HG02884 (cell line): ENCODE measurements at regions not wholly inside any gene's neighbourhood (a gene's known extent, or its start where the extent isn't known, plus 50 kb on each side); places are given as distances from the start of the nearest gene placed in this dataset.

Experiments used
- ATAC-seq: cut with Tn5 transposase; IDR thresholded peaks from one replicate; pipeline ENCODE4 v1.9.1; 2021; ENCODE audit warnings: mild to moderate bottlenecking, moderate library complexity; ENCODE audit not compliant: unreplicated experiment

GRCh38 chr5:120217001-120217400 lies 247.1 kb upstream of the PRR16 start:
- ATAC-seq, result no peak

- no peak for ATAC-seq
These were observed 244.1 kb upstream of the PRR16 start for GRCh38 chr5:120219988-120220387.

- ATAC-seq, result no peak
These were observed 238.6 kb upstream of the PRR16 start for GRCh38 chr5:120225524-120225923.

- ATAC-seq, result no peak
These were observed 235.7 kb upstream of the PRR16 start for GRCh38 chr5:120228262-120229031.

- no peak for ATAC-seq
These were observed 235.1 kb upstream of the PRR16 start for GRCh38 chr5:120229036-120229435.

- no peak for ATAC-seq
These were observed 232.5 kb upstream of the PRR16 start for GRCh38 chr5:120231563-120231962.

- no peak for ATAC-seq
These were observed 227.7 kb upstream of the PRR16 start for GRCh38 chr5:120236360-120236759.

GRCh38 chr5:120239086-120239485 lies 225.0 kb upstream of the PRR16 start:
- ATAC-seq, result no peak

GRCh38 chr5:120240706-120241105 lies 223.4 kb upstream of the PRR16 start:
- no peak for ATAC-seq

GRCh38 chr5:120241400-120241799 lies 222.7 kb upstream of the PRR16 start:
- ATAC-seq, result no peak

- no peak for ATAC-seq
These were observed 212.2 kb upstream of the PRR16 start for GRCh38 chr5:120251898-120252297.

- ATAC-seq, result no peak
These were observed 211.3 kb upstream of the PRR16 start for GRCh38 chr5:120252839-120253238.

- ATAC-seq, result no peak
These were observed 209.7 kb upstream of the PRR16 start for GRCh38 chr5:120254385-120254784.

GRCh38 chr5:120255214-120255613 lies 208.9 kb upstream of the PRR16 start:
- peak; percentile 51 for ATAC-seq

GRCh38 chr5:120256376-120256775 lies 207.7 kb upstream of the PRR16 start:
- ATAC-seq, result no peak

GRCh38 chr5:120257358-120257971 lies 206.6 kb upstream of the PRR16 start:
- ATAC-seq, result no peak

- peak; percentile 53 for ATAC-seq
These were observed 206.0 kb upstream of the PRR16 start for GRCh38 chr5:120258123-120258522.

GRCh38 chr5:120260651-120261050 lies 203.4 kb upstream of the PRR16 start:
- no peak for ATAC-seq

GRCh38 chr5:120270498-120270897 lies 193.6 kb upstream of the PRR16 start:
- ATAC-seq, result no peak

GRCh38 chr5:120293796-120294195 lies 170.3 kb upstream of the PRR16 start:
- no peak for ATAC-seq

GRCh38 chr5:120297616-120298015 lies 166.5 kb upstream of the PRR16 start:
- no peak for ATAC-seq

- no peak for ATAC-seq
These were observed 165.1 kb upstream of the PRR16 start for GRCh38 chr5:120298981-120299380.

- ATAC-seq, result no peak
These were observed 159.4 kb upstream of the PRR16 start for GRCh38 chr5:120304663-120305062.
